ENCODE measurements at regions not wholly inside any gene's neighbourhood (a gene's known extent, or its start where the extent isn't known, plus 50 kb on each side); places are given as distances from the start of the nearest gene placed in this dataset.
"Not testable (repeated sequence)": the region's sequence is repeated elsewhere in the genome, so short reads cannot be mapped to it uniquely, and the experiment has no call there.

DNA sequence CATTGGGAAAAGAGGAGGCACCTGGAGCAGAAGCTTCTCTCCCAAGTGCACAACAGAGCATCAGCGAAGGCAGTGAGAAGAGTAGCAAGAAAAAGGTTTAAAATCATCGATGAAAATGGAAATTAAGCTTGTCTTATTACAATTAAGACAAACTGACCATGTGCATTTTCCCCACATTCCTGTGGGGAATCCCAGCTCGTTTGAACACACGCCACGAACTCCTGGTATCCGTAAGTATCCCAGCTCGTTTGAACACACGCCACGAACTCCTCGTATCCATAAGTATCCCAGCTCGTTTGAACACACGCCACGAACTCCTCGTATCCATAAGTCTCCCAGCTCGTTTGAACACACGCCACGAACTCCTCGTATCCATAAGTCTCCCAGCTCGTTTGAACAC lies 67.7 kb upstream of the METRNL start:
- TF ChIP-seq, protein P1, sequence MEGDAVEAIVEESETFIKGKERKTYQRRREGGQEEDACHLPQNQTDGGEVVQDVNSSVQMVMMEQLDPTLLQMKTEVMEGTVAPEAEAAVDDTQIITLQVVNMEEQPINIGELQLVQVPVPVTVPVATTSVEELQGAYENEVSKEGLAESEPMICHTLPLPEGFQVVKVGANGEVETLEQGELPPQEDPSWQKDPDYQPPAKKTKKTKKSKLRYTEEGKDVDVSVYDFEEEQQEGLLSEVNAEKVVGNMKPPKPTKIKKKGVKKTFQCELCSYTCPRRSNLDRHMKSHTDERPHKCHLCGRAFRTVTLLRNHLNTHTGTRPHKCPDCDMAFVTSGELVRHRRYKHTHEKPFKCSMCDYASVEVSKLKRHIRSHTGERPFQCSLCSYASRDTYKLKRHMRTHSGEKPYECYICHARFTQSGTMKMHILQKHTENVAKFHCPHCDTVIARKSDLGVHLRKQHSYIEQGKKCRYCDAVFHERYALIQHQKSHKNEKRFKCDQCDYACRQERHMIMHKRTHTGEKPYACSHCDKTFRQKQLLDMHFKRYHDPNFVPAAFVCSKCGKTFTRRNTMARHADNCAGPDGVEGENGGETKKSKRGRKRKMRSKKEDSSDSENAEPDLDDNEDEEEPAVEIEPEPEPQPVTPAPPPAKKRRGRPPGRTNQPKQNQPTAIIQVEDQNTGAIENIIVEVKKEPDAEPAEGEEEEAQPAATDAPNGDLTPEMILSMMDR (IDR thresholded peaks at IDR 0.05), result not testable (repeated sequence)
- TF ChIP-seq POLR2A (IDR thresholded peaks at IDR 0.05; ENCODE audit: low read length); EP300 (IDR thresholded peaks at IDR 0.05); CBX8 (IDR thresholded peaks at IDR 0.05); BHLHE40 (IDR thresholded peaks at IDR 0.05; ENCODE audit: low read depth, low read length); CHD2 (IDR thresholded peaks at IDR 0.05; ENCODE audit: low read length, partially characterized antibody); ZC3H11A (IDR thresholded peaks at IDR 0.05): not testable (repeated sequence)
- TF ChIP-seq, protein P2, sequence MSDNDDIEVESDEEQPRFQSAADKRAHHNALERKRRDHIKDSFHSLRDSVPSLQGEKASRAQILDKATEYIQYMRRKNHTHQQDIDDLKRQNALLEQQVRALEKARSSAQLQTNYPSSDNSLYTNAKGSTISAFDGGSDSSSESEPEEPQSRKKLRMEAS (IDR thresholded peaks at IDR 0.05), result not testable (repeated sequence)
